DOHH2 (cell line): ENCODE measurements at regions not wholly inside any gene's neighbourhood (a gene's known extent, or its start where the extent isn't known, plus 50 kb on each side); places are given as distances from the start of the nearest gene placed in this dataset.

Experiments used
- H3F3A ChIP-seq: fragments of 200-600 bp; sonication (generic), shearing (Covaris generic); 2 replicates; pipeline ENCODE4 v1.6.0; 2016; ENCODE audit warnings: antibody characterized with exemption, mild to moderate bottlenecking; ENCODE audit not compliant: control insufficient read depth, insufficient read depth
- H3K27ac ChIP-seq: fragments of 200-600 bp; sonication (generic); 2 replicates; pipeline ENCODE4 v1.5.1; 2014; ENCODE audit warnings: low read depth, mild to moderate bottlenecking, low read length, moderate library complexity
- H3K27me3 ChIP-seq: fragments of 200-600 bp; sonication (generic); 2 replicates; pipeline ENCODE4 v1.6.1; 2014; ENCODE audit warnings: mild to moderate bottlenecking, low read length, mixed read lengths; ENCODE audit not compliant: control insufficient read depth
- H3K36me3 ChIP-seq: fragments of 200-600 bp; sonication (generic); 2 replicates; pipeline ENCODE4 v1.6.1; 2014; ENCODE audit warnings: mild to moderate bottlenecking, low read length, moderate library complexity, mixed read lengths; ENCODE audit not compliant: control insufficient read depth
- H3K4me1 ChIP-seq: fragments of 200-600 bp; sonication (generic); 2 replicates; pipeline ENCODE4 v1.6.1; 2014; ENCODE audit warnings: mild to moderate bottlenecking, low read length, mixed read lengths; ENCODE audit not compliant: control insufficient read depth
- H3K4me2 ChIP-seq: fragments of 200-600 bp; sonication (generic); 2 replicates; pipeline ENCODE4 v1.6.0; 2014; ENCODE audit warnings: mild to moderate bottlenecking, low read length, moderate library complexity
- H3K4me3 ChIP-seq: fragments of 200-600 bp; sonication (generic); 2 replicates; pipeline ENCODE4 v1.5.1; 2014; ENCODE audit warnings: mild to moderate bottlenecking, low read length, mixed read lengths
- H3K79me2 ChIP-seq: fragments of 200-600 bp; sonication (generic); 2 replicates; pipeline ENCODE4 v1.6.1; 2014; ENCODE audit warnings: mild to moderate bottlenecking, low read length, mixed read lengths; ENCODE audit not compliant: control insufficient read depth
- H3K9me2 ChIP-seq: fragments of 200-600 bp; sonication (generic); replicated peaks from 2 replicates; pipeline ENCODE4 v1.6.1; 2014; ENCODE audit warnings: mild to moderate bottlenecking, low read length, mixed read lengths; ENCODE audit not compliant: control insufficient read depth
- H3K9me3 ChIP-seq: fragments of 200-600 bp; sonication (generic); 2 replicates; pipeline ENCODE4 v1.6.1; 2014; ENCODE audit warnings: antibody characterized with exemption, low read length, mixed read lengths; ENCODE audit not compliant: control insufficient read depth, insufficient read depth
- H4K20me1 ChIP-seq: fragments of 200-600 bp; sonication (generic); 2 replicates; pipeline ENCODE4 v1.6.0; 2014; ENCODE audit warnings: low read depth, mild to moderate bottlenecking, antibody characterized with exemption, low read length, moderate library complexity; ENCODE audit not compliant: control insufficient read depth, insufficient read depth
- CTCF ChIP-seq: fragments of 200-600 bp; sonication (generic); IDR thresholded peaks from one replicate; pipeline ENCODE4 v1.5.1; 2014; ENCODE audit warnings: antibody characterized with exemption, mild to moderate bottlenecking, low read depth, low read length; ENCODE audit not compliant: poor library complexity, severe bottlenecking
- EZH2phosphoT487 ChIP-seq: fragments of 200-600 bp; sonication (generic); IDR thresholded peaks from 2 replicates; pipeline ENCODE4 v1.6.1; 2017; ENCODE audit warnings: borderline replicate concordance, mild to moderate bottlenecking, antibody characterized with exemption, low read length, moderate library complexity, mixed read lengths

- Histone ChIP-seq H3K36me3 (no peaks in the 10 kb centered on the region), H3K27me3 (no peaks in the 10 kb centered on the region), H3K9me3 (no peaks in the 10 kb centered on the region), H4K20me1 (no peaks in the 10 kb centered on the region), H3K27ac (no peak overlapping the region), H3K4me2 (no peak overlapping the region), H3K9me2 (no peaks in the 10 kb centered on the region), H3F3A (no peaks in the 10 kb centered on the region), H3K4me3 (no peak overlapping the region), H3K4me1 (no peaks in the 10 kb centered on the region), H3K79me2 (no peaks in the 10 kb centered on the region)
- TF ChIP-seq CTCF (no peak), EZH2phosphoT487 (no peak)
Observed at GRCh38 chr2:71938108-71938507, 209.6 kb downstream of the CYP26B1 start.

DNA sequence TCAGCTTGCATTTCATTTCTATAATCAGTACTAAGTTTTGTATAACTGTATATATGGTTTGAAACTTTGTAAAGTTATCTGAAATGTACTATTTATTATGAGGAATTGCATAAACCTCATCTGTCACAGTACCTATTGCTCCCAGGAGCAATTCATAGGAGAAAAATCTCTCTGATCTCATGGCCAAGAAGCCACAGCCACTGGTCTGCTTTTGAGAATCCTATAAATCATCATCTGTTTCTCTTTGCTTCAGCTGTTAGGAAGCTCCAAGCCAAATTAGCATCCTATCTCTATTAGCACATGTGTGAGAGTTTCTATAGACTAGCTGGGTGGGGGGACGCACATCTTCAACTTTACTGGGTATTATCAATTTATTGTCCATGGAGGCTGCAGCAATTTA lies 210.3 kb downstream of the CYP26B1 start:
- no peak overlapping the region for H3K27ac ChIP-seq
- H3K4me2 ChIP-seq = no peak overlapping the region
- no peaks in the 10 kb centered on the region for H3K27me3 ChIP-seq
- H3K4me3 ChIP-seq = no peak overlapping the region
- no peaks in the 10 kb centered on the region for H3K79me2 ChIP-seq
- no peaks in the 10 kb centered on the region for H3K9me3 ChIP-seq
- no peaks in the 10 kb centered on the region for H4K20me1 ChIP-seq
- H3K4me1 ChIP-seq = no peaks in the 10 kb centered on the region
- H3K9me2 ChIP-seq = no peaks in the 10 kb centered on the region
- H3F3A ChIP-seq = no peaks in the 10 kb centered on the region
- no peaks in the 10 kb centered on the region for H3K36me3 ChIP-seq
- TF ChIP-seq EZH2phosphoT487 = no peak
- TF ChIP-seq CTCF = no peak

DNA sequence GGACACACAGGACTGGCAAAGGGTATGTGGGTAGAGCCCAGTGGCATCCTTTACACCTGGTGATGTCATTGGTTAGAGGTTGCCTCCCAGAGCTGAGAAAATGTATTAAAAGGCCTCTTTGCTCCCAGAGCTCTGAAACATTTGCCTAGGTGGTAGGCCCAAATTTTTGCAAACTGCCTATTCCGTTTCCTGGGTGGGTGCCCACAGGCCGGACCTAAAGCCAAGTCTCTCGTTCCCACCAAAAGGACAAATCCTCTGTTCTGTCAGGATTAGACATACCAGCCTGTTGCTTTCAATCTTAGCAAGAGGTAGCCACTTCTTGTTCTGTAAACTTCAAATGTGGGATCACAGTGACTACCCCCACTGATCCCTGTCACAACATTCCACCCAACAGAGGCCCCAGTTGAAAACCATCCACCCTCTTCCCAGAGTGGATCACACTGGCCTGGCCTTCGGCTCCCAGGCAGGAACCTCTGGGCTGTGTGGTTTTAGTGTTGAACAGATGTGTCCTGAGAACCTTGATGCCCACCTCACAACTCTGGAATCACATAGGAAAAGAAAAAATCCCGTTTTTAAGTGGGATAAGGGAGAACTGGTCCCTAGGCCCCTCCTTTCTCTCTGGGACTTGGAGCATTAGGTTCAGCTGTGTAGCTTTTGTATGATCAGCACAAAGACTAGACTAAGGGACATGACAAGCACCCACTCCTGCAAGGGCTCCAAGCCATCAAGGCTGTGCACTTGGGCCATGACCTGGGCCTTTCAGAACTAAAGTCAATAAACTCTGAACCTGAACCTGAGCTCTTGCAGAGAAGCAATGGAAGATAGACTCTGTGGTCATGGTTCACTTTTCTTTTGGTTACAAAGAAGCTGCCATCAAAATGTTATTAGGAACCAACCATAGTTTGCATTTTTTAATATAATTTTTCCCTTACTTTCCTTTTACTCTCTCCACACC lies 211.3 kb downstream of the CYP26B1 start:
- Histone ChIP-seq H3K4me3 (no peak overlapping the region), H3K4me2 (no peak overlapping the region)

More for the DNA sequence above, 211.3 kb downstream of the CYP26B1 start:
- Histone ChIP-seq H4K20me1 (no peaks in the 10 kb centered on the region), H3K36me3 (no peaks in the 10 kb centered on the region), H3K4me1 (no peaks in the 10 kb centered on the region), H3F3A (no peaks in the 10 kb centered on the region), H3K9me3 (no peaks in the 10 kb centered on the region), H3K27ac (no peak overlapping the region), H3K79me2 (no peaks in the 10 kb centered on the region), H3K27me3 (no peaks in the 10 kb centered on the region), H3K9me2 (no peaks in the 10 kb centered on the region)
- TF ChIP-seq CTCF = no peak
- TF ChIP-seq EZH2phosphoT487 = no peak
